Spleen (tissue), 11 donors: ENCODE measurements at regions not wholly inside any gene's neighbourhood (a gene's known extent, or its start where the extent isn't known, plus 50 kb on each side); places are given as distances from the start of the nearest gene placed in this dataset.

Source experiments
- DNase-seq: peaks from one replicate; pipeline ENCODE4 v3.0.0-alpha.2; 2020
- H3K27ac ChIP-seq, 8 donors: fragments of 200-600 bp; sonication (generic) in 7 of 8; 1 replicate in 4 of 8; 2 replicates in 4 of 8; pipeline versions ENCODE4 v1.5.0 to v1.8.0; 2016 to 2021; ENCODE audit warnings: inconsistent platforms in 4 of 8, mild to moderate bottlenecking in 4 of 8, moderate library complexity in 1 of 8
- H3K27me3 ChIP-seq, 7 donors: fragments of 200-600 bp; sonication (generic) in 6 of 7; replicated peaks in 1 of 7; 1 replicate in 4 of 7; 2 replicates in 3 of 7; pipeline versions ENCODE4 v1.5.0 to v1.8.0; 2016 to 2021; ENCODE audit warnings: inconsistent platforms in 3 of 7, mild to moderate bottlenecking in 1 of 7
- H3K36me3 ChIP-seq, 6 donors: fragments of 200-600 bp; sonication (generic) in 5 of 6; 1 replicate in 4 of 6; 2 replicates in 2 of 6; pipeline versions ENCODE4 v1.5.0 to v1.8.0; 2016 to 2021; ENCODE audit warnings: inconsistent platforms in 2 of 6
- H3K4me1 ChIP-seq, 6 donors: fragments of 200-600 bp; sonication (generic) in 5 of 6; 1 replicate in 3 of 6; 2 replicates in 3 of 6; pipeline versions ENCODE4 v1.5.0 to v1.8.0; 2016 to 2021; ENCODE audit warnings: inconsistent platforms in 3 of 6
- H3K4me3 ChIP-seq, 8 donors: fragments of 200-600 bp; sonication (generic) in 7 of 8; 1 replicate in 4 of 8; 2 replicates in 4 of 8; pipeline versions ENCODE4 v1.5.0 to v1.8.0; 2016 to 2021; ENCODE audit warnings: inconsistent platforms in 4 of 8, mild to moderate bottlenecking in 4 of 8, moderate library complexity in 2 of 8
- H3K9me3 ChIP-seq, 8 donors: fragments of 200-600 bp; sonication (generic) in 7 of 8; 1 replicate in 4 of 8; 2 replicates in 4 of 8; pipeline versions ENCODE4 v1.5.0 to v1.8.0; 2016 to 2021; ENCODE audit warnings: inconsistent platforms in 4 of 8
- CTCF ChIP-seq, 11 experiments: fragments of 200-600 bp in 7 of 11; fragments of 450-650 bp in 4 of 11; sonication (generic) in 4 of 11; IDR thresholded peaks in 8 of 11; conservative IDR thresholded peaks in 3 of 11; 1 replicate in 7 of 11; 2 replicates in 4 of 11; pipeline versions ENCODE4 v1.4.0 to v1.8.0; 2016 to 2021; ENCODE audit warnings: antibody characterized with exemption in 11 of 11, inconsistent platforms in 4 of 11, mild to moderate bottlenecking in 1 of 11
- POLR2A ChIP-seq, 3 donors: fragments of 450-650 bp; IDR thresholded peaks; one replicate each; pipeline ENCODE4 v1.5.1; 2017; ENCODE audit warnings: antibody characterized with exemption in 3 of 3, mild to moderate bottlenecking in 1 of 3
- POLR2AphosphoS5 ChIP-seq, 3 donors: sonication (generic); formaldehyde crosslinking; IDR thresholded peaks; one replicate each; pipeline ENCODE4 v1.5.1; 2017; ENCODE audit warnings: antibody characterized with exemption in 3 of 3
- WGBS, 5 donors: extraction: QIAGEN DNeasy Blood & Tissue Kit in 3 of 5; methylation state at CpG; one replicate each; pipeline versions ENCODE4 v1.1.5 to v1.1.7; 2013 to 2018; 5-methylcytosine and 5-hydroxymethylcytosine counted together
- intact Hi-C: fragments of 100-400 bp; cut with DNase I; formaldehyde crosslinking; loops from one replicate; pipeline ENCODE4 v1.15.0; 2023; ENCODE audit warnings: low total_unique reads
- donor health status: healthy with polysubstance abuse.
- donor health status: DM: no; HTN: no; CAD: no; lungs with moderate emphysema.
- donor health status: DM: no; HTN: no; CAD: no.
- donor health status: Bipolar disorder and iron deficiency.
- donor health status: healthy.
- donor health status: DM: no; HTN: no; CAD: no.
- donor health status: DM: yes; HTN: yes; CAD: no.

DNA sequence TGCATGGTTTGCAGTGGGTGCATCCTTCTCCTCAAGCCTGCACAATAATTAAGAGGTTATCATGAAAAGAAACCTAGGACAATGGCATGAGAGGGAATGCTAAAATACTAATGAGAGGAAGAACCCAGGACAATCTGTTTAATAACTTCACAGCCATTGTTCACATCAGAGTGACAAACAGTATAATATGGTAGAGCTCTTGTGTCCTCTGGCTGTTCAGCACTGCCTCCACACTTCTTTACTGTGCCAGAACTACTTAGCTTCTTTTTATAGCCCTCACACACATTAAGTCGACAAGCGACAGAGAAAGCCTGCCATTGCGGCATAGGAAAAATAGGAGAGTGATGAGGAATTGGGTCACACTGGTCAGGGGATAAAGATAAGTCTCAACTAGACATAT, 65.0 kb upstream of the MEIS2 start:
- Histone ChIP-seq H3K27ac (no peak overlapping the region), H3K4me1 (no peaks in the 10 kb centered on the region), H3K36me3 (no peaks in the 10 kb centered on the region), H3K9me3 (no peaks in the 10 kb centered on the region), H3K27me3 (peaks cover 0 to 5% (median 0%) of the 10 kb centered on the region in 7 donors), H3K4me3 (no peak overlapping the region)
- intact Hi-C loops: no loop called here
- DNase-seq: no peak
- TF ChIP-seq CTCF (IDR thresholded peaks at IDR 0.05 in 8 of 11, conservative IDR thresholded peaks at IDR 0.05 in 3 of 11): no peak
- no peak for TF ChIP-seq POLR2AphosphoS5 (IDR thresholded peaks at IDR 0.05)
- WGBS, 5 donors: 78 to 86% (median 83%) methylated on average over 3 of the region's 3 CpGs

DNA sequence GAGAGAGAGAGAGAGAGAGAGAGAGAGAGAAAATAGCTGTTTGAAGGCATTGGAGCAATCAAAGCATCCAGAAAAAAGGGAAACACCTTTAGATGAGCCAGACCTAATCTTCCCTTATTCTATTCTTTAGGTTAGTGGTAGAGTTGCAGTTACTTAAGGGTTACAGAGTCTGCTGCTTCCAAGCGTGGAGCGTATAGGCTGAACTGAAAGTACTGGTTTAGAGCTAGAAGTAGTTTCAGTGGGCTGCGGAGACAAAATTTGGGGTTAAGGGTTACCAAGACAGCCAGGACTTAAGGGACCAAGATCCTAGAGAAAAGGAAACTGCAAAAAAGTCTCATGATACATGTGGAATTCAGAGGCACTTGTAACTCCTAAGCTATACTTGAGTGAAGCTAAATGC, 66.1 kb upstream of the MEIS2 start:
- intact Hi-C loops: no loop called here

DNA sequence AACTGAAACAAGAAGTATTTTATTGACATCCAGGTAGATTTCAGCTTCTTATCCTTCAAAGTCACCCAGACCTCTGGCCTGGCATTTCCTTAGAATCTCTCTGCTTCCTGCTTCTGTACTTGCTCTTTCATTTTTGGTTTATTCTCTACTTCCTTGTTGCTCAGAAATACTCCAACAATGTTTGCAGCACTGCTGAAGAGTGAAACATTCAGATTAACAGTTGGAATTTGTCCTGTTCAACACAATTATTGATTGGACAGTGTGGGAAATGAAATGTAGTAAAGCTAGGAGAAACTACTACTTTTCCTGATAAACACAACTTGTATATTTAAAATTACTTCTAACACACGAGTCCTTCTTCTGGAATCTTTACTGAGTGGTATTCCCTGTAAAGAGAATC, 81.0 kb upstream of the MEIS2 start:
- no peak for TF ChIP-seq POLR2AphosphoS5 (IDR thresholded peaks at IDR 0.05)
- TF ChIP-seq CTCF (IDR thresholded peaks at IDR 0.05 in 8 of 11, conservative IDR thresholded peaks at IDR 0.05 in 3 of 11): no peak
- TF ChIP-seq POLR2A (IDR thresholded peaks at IDR 0.05): no peak
- Histone ChIP-seq H3K4me3 (no peak overlapping the region), H3K27me3 (no peaks in the 10 kb centered on the region), H3K9me3 (peaks cover 0 to 51% (median 22%) of the 10 kb centered on the region in 8 donors), H3K36me3 (no peaks in the 10 kb centered on the region), H3K27ac (no peak overlapping the region), H3K4me1 (no peaks in the 10 kb centered on the region)
- DNase-seq: no peak
- intact Hi-C loops: no loop called here
- 74 to 82% (median 77%) methylated on average over 1 of the region's 1 CpG for WGBS, 5 donors

More for the DNA sequence above, 66.1 kb upstream of the MEIS2 start:
- no peak for TF ChIP-seq POLR2AphosphoS5 (IDR thresholded peaks at IDR 0.05)
- TF ChIP-seq CTCF (IDR thresholded peaks at IDR 0.05 in 8 of 11, conservative IDR thresholded peaks at IDR 0.05 in 3 of 11): no peak
- TF ChIP-seq POLR2A (IDR thresholded peaks at IDR 0.05): no peak
- DNase-seq: no peak
- H3K27me3 ChIP-seq: peaks cover 0 to 5% (median 0%) of the 10 kb centered on the region in 7 donors
- H3K4me3 ChIP-seq: no peak overlapping the region
- no peaks in the 10 kb centered on the region for H3K36me3 ChIP-seq
- H3K4me1 ChIP-seq: no peaks in the 10 kb centered on the region
- no peak overlapping the region for H3K27ac ChIP-seq
- H3K9me3 ChIP-seq: no peaks in the 10 kb centered on the region
- WGBS, 5 donors: 80 to 86% (median 83%) methylated on average over 3 of the region's 3 CpGs

- 68 to 74% (median 70%) methylated on average over 5 of the region's 5 CpGs for WGBS, 5 donors
- H3K27ac ChIP-seq: no peak overlapping the region
- H3K27me3 ChIP-seq: no peaks in the 10 kb centered on the region
- no peaks in the 10 kb centered on the region for H3K4me1 ChIP-seq
- no peak overlapping the region for H3K4me3 ChIP-seq
- TF ChIP-seq POLR2A (IDR thresholded peaks at IDR 0.05): no peak
- H3K36me3 ChIP-seq: no peaks in the 10 kb centered on the region
- no peak for DNase-seq
- no peaks in the 10 kb centered on the region for H3K9me3 ChIP-seq
- intact Hi-C loops: no loop called here
Observed at GRCh38 chr15:37199545-37199944, 99.2 kb upstream of the MEIS2 start.

GRCh38 chr15:37203050-37203449, 102.7 kb upstream of the MEIS2 start:
- TF ChIP-seq POLR2A (IDR thresholded peaks at IDR 0.05) (no peak), POLR2AphosphoS5 (IDR thresholded peaks at IDR 0.05) (no peak), CTCF (IDR thresholded peaks at IDR 0.05 in 8 of 11, conservative IDR thresholded peaks at IDR 0.05 in 3 of 11) (no peak)
- no peak for DNase-seq
- no peak overlapping the region for H3K4me3 ChIP-seq
- H3K9me3 ChIP-seq: no peaks in the 10 kb centered on the region
- H3K36me3 ChIP-seq: no peaks in the 10 kb centered on the region
- no peaks in the 10 kb centered on the region for H3K27me3 ChIP-seq
- H3K27ac ChIP-seq: no peak overlapping the region
- intact Hi-C loops: no loop called here
- H3K4me1 ChIP-seq: no peaks in the 10 kb centered on the region
- 85 to 94% (median 88%) methylated on average over 2 of the region's 2 CpGs for WGBS, 5 donors
